Ovary (tissue), 7 donors: ENCODE measurements at regions not wholly inside any gene's neighbourhood (a gene's known extent, or its start where the extent isn't known, plus 50 kb on each side); places are given as distances from the start of the nearest gene placed in this dataset.

Experiments
- DNase-seq, 5 donors: peaks; one replicate each; pipeline ENCODE4 v3.0.0-alpha.2; 2019 to 2020
- H3K27ac ChIP-seq, 2 donors: fragments of 200-600 bp; one replicate each; pipeline versions ENCODE4 v1.5.1 to v1.8.0; 2019 to 2022
- H3K27me3 ChIP-seq: fragments of 200-600 bp; one replicate; pipeline ENCODE4 v1.8.0; 2022
- H3K36me3 ChIP-seq: fragments of 200-600 bp; sonication (generic); one replicate; pipeline ENCODE4 v1.5.1; 2019
- H3K4me1 ChIP-seq: one replicate; pipeline ENCODE4 v1.8.1; 2013; ENCODE audit warnings: mild to moderate bottlenecking, moderate library complexity; ENCODE audit not compliant: insufficient read depth
- H3K4me3 ChIP-seq: fragments of 200-600 bp; sonication (generic); one replicate; pipeline ENCODE4 v1.5.1; 2017
- H3K9me3 ChIP-seq, 2 donors: fragments of 200-600 bp in 1 of 2; sonication (generic) in 1 of 2; one replicate each; pipeline versions ENCODE4 v1.5.1 to v1.8.1; 2013 to 2019; ENCODE audit warnings: mild to moderate bottlenecking in 1 of 2, moderate library complexity in 1 of 2
- CTCF ChIP-seq, 3 donors: fragments of 450-650 bp in 2 of 3; fragments of 200-600 bp in 1 of 3; IDR thresholded peaks; one replicate each; pipeline versions ENCODE4 v1.5.1 to v1.8.0; 2016 to 2022; ENCODE audit warnings: antibody characterized with exemption in 3 of 3, mild to moderate bottlenecking in 1 of 3
- EP300 ChIP-seq: sonication (generic); formaldehyde crosslinking; IDR thresholded peaks from one replicate; pipeline ENCODE4 v1.6.1; 2017; ENCODE audit warnings: antibody characterized with exemption
- POLR2A ChIP-seq: fragments of 450-650 bp; IDR thresholded peaks from one replicate; pipeline ENCODE4 v1.6.1; 2017; ENCODE audit warnings: antibody characterized with exemption, mild to moderate bottlenecking, moderate library complexity
- WGBS, 3 donors: extraction: QIAGEN DNeasy Blood & Tissue Kit in 1 of 3; methylation state at CpG; one replicate each; pipeline versions ENCODE4 v1.1.5 to v1.1.7; 2013 to 2017; 5-methylcytosine and 5-hydroxymethylcytosine counted together
- intact Hi-C, 4 donors: fragments of 100-400 bp; cut with DNase I; formaldehyde crosslinking; loops; one replicate each; pipeline versions ENCODE4 v1.11.0 to v1.15.1; 2022 to 2023
- donor health status: DM: no; HTN: no; CAD: no; lungs with moderate emphysema.
- donor health status: DM: no; HTN: no; CAD: no.
- donor health status: Bipolar disorder and iron deficiency.
- donor health status: DM: no; HTN: no; CAD: no.
- donor health status: DM: yes; HTN: yes; CAD: no.

DNA sequence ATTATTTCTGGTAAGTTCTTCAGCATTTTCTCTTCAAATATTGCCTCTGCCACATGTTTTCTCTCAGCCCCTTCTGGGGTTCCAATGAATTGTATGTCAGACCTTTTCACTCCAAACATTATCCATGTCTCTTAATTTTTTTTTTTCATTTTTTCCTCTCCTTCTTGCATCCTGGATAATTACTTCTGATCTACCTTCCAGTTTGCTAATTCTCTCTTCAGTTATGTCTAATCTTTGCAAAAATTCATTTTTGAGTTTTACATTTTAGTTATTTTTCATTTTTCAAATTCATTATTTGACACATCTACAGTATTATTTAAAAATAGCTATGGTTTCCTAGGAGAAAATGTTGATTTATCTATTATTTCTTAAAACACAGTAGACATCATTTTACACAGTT lies 271.7 kb downstream of the TFAP2B start:
- Histone ChIP-seq H3K4me1 (no peaks in the 10 kb centered on the region), H3K4me3 (no peak overlapping the region), H3K9me3 (no peaks in the 10 kb centered on the region), H3K27ac (no peak overlapping the region), H3K27me3 (no peaks in the 10 kb centered on the region), H3K36me3 (no peaks in the 10 kb centered on the region)
- TF ChIP-seq EP300 (no peak), CTCF (IDR thresholded peaks at IDR 0.05) (no peak), POLR2A (no peak)
- intact Hi-C loops = no loop called here
- no peak for DNase-seq

DNA sequence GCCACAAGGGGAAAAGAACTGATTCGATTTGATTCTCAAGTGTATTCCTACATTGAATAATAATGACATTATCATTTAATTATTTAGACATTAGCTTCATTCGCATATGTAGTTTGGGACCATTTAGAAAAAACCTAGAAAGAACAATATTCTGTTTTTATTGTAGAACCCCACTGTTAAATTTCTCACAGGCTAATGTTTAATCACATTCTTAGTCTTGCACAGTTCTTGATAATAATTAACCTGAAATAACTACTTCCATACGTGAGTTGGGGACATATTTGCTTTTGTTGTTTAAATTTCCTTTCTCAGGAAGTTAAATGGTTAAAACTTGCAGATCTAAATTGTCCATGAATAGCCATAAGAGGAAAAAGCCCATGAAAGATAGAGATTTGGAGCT lies 275.2 kb downstream of the TFAP2B start:
- Histone ChIP-seq H3K27ac (no peak overlapping the region), H3K27me3 (no peaks in the 10 kb centered on the region), H3K9me3 (no peaks in the 10 kb centered on the region), H3K4me3 (no peak overlapping the region), H3K36me3 (no peaks in the 10 kb centered on the region), H3K4me1 (no peaks in the 10 kb centered on the region)
- intact Hi-C loops = no loop called here
- TF ChIP-seq CTCF (IDR thresholded peaks at IDR 0.05) (no peak), POLR2A (no peak), EP300 (no peak)
- no peak for DNase-seq
- WGBS, 3 donors = 58 to 80% (median 64%) methylated on average over 3 of the region's 3 CpGs

DNA sequence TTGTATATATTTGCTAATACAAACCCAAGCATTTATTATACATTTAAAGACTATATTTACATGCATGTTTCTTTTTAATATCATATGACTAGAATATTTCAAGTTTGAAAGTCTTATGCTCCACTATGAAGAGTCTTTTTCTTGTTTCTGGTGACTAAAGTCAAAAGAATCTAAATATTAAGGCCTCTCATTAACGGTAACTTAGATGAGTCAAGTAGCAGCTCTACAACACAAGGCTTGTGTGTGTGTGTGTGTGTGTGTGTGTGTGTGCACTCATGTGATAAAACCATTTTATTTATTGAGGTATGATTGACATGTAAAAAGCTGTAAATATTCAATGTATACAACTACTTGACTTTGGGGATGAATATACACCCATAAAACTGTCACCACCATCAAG lies 275.6 kb downstream of the TFAP2B start:
- H3K4me3 ChIP-seq = no peak overlapping the region
- no peak for TF ChIP-seq CTCF (IDR thresholded peaks at IDR 0.05)
- no peak for TF ChIP-seq EP300
- TF ChIP-seq POLR2A = no peak
- WGBS, 3 donors = 78 to 86% (median 86%) methylated on average over 1 of the region's 1 CpG
- H3K27ac ChIP-seq = no peak overlapping the region
- no peaks in the 10 kb centered on the region for H3K4me1 ChIP-seq
- H3K27me3 ChIP-seq = no peaks in the 10 kb centered on the region
- intact Hi-C loops = no loop called here
- DNase-seq = no peak
- no peaks in the 10 kb centered on the region for H3K36me3 ChIP-seq
- no peaks in the 10 kb centered on the region for H3K9me3 ChIP-seq

DNA sequence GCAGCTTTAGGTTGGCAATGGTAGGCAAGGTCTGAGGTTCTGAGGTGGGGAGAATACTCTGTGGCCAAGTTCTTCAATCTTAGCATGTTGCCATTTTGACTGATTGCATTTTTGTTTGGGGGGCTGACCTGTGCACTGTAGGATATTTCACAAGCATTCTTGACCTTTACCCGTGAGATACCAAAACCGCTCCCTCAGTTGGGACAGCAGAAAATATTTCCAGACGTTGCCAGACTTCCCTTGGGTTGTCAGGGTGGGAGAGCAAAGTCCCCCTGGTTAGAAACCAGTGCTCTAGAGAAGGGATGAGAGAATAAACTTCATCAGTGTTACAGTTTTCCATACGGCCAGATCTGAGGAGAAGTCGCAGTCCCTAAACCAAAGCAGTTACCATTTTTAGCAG lies 279.6 kb downstream of the TFAP2B start:
- Histone ChIP-seq H3K4me3 (no peak overlapping the region), H3K4me1 (no peaks in the 10 kb centered on the region), H3K9me3 (no peaks in the 10 kb centered on the region), H3K27me3 (no peaks in the 10 kb centered on the region), H3K27ac (no peak overlapping the region), H3K36me3 (no peaks in the 10 kb centered on the region)
- no peak for DNase-seq
- WGBS, 3 donors = 45 to 56% (median 51%) methylated on average over 5 of the region's 5 CpGs
- TF ChIP-seq EP300 (no peak), CTCF (IDR thresholded peaks at IDR 0.05) (no peak), POLR2A (no peak)
- intact Hi-C loops = no loop called here

DNA sequence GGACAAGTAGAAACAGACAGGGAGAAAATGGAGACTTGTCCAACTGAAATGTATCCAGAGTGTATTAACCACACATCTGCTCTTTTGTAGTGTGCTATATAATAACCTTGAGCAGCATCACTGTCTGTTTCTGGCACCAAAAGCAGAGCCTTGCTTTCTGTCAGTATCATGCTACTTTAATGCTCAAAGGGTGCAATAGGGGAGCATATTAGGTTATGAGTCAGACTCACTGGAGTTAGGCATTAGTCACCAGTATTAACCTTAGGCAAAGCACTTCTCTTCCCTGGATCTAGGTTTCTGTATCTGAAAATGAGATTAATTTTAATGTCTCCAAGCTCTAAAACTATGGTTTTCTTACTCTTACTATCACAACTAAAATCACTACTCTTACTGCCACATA lies 280.1 kb downstream of the TFAP2B start:
- TF ChIP-seq POLR2A (no peak), EP300 (no peak), CTCF (IDR thresholded peaks at IDR 0.05) (no peak)
- no peak for DNase-seq
- Histone ChIP-seq H3K27me3 (no peaks in the 10 kb centered on the region), H3K9me3 (no peaks in the 10 kb centered on the region), H3K4me1 (no peaks in the 10 kb centered on the region), H3K27ac (no peak overlapping the region), H3K4me3 (no peak overlapping the region), H3K36me3 (no peaks in the 10 kb centered on the region)
- intact Hi-C loops = no loop called here
